ENCODE measurements at regions not wholly inside any gene's neighbourhood (a gene's known extent, or its start where the extent isn't known, plus 50 kb on each side); places are given as distances from the start of the nearest gene placed in this dataset.

DNA sequence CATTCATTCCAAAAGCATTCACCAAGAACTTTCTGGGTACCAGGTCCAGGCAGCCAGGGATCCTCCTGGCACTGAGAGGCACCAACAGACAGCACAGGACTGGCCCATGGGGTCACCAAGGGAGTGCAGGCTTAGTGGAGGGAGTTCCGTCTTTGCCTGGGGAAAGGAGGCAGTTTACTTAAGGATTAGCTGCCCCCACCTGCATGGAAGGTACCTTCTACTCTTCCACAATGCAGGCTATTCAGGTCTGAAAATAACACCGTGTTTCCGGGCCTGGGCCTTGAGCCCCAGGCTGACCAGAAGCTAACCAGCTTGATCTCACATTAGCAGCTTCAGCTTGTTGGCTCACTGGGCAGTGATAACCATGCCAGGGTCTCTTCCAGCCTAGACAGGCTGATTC is 199.4 kb downstream of the FOXA2 start:
- ATAC-seq (no peak), DNase-seq (no peak)
- Histone ChIP-seq H3K4me1 (no peaks in the 10 kb centered on the region), H3K9me3 (no peaks in the 10 kb centered on the region), H3K4me3 (no peak overlapping the region), H3K27me3 (ENCODE audit: insufficient read depth in 3 of 3, low read length in 2 of 3) (peaks cover 0 to 3% (median 0%) of the 10 kb centered on the region in 3 donors), H3K36me3 (ENCODE audit: insufficient read depth in 1 of 2, low read depth in 1 of 2) (no peaks in the 10 kb centered on the region), H3K27ac (no peak overlapping the region)
- TF ChIP-seq, protein P1, sequence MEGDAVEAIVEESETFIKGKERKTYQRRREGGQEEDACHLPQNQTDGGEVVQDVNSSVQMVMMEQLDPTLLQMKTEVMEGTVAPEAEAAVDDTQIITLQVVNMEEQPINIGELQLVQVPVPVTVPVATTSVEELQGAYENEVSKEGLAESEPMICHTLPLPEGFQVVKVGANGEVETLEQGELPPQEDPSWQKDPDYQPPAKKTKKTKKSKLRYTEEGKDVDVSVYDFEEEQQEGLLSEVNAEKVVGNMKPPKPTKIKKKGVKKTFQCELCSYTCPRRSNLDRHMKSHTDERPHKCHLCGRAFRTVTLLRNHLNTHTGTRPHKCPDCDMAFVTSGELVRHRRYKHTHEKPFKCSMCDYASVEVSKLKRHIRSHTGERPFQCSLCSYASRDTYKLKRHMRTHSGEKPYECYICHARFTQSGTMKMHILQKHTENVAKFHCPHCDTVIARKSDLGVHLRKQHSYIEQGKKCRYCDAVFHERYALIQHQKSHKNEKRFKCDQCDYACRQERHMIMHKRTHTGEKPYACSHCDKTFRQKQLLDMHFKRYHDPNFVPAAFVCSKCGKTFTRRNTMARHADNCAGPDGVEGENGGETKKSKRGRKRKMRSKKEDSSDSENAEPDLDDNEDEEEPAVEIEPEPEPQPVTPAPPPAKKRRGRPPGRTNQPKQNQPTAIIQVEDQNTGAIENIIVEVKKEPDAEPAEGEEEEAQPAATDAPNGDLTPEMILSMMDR (IDR thresholded peaks at IDR 0.05): no peak
- 87 to 90% (median 90%) methylated on average over 3 of the region's 3 CpGs for WGBS, 3 donors
- intact Hi-C loops (cut with DNase I): no loop called here

DNA sequence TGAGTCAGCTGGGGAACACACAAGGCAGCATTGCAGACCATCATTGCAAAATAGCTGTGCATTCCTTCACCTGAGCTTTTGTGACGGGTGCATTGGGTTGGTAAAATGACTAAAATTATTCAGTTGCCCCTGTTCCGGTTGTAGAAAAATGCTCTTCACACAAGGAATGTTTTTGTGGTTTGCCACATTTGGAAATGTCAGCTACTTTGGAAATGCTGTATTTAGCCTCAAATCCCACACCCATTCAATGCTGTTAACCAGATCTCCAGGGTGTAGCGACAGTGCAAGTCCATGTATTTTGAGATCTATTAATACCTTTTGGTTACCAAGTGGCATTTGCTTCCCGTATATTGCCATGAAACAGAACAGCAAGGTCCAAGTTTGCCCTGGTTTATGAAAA is 201.2 kb downstream of the FOXA2 start:
- intact Hi-C loops (cut with DNase I): no loop called here
- 61 to 77% (median 65%) methylated on average over 4 of the region's 4 CpGs for WGBS, 3 donors
- Histone ChIP-seq H3K27ac (no peak overlapping the region), H3K36me3 (ENCODE audit: insufficient read depth in 1 of 2, low read depth in 1 of 2) (no peaks in the 10 kb centered on the region), H3K4me1 (no peaks in the 10 kb centered on the region), H3K9me3 (no peaks in the 10 kb centered on the region), H3K4me3 (no peak overlapping the region), H3K27me3 (ENCODE audit: insufficient read depth in 3 of 3, low read length in 2 of 3) (peaks cover 0 to 3% (median 0%) of the 10 kb centered on the region in 3 donors)
- no peak for ATAC-seq
- no peak for DNase-seq
- TF ChIP-seq, protein P1 (IDR thresholded peaks at IDR 0.05): no peak

DNA sequence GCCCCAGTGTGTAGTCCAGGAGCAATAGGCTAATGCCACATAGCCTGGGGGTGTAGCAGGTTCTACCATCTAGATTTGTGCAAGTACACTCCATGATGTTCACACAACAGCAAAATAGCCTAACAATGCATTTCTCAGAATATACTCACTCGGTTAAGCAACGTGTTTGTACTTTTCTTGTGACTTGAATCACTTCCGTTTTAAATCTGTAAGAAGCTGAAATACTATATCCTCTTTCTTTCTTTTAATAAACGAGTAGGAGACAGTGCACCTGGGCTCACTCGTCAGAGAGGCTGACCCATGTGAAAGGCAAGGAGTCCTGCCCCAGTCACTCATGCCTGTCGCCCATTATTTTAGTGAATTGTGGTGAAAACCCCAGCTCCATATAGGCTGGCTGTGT is 201.6 kb downstream of the FOXA2 start:
- intact Hi-C loops (cut with DNase I): no loop called here

DNA sequence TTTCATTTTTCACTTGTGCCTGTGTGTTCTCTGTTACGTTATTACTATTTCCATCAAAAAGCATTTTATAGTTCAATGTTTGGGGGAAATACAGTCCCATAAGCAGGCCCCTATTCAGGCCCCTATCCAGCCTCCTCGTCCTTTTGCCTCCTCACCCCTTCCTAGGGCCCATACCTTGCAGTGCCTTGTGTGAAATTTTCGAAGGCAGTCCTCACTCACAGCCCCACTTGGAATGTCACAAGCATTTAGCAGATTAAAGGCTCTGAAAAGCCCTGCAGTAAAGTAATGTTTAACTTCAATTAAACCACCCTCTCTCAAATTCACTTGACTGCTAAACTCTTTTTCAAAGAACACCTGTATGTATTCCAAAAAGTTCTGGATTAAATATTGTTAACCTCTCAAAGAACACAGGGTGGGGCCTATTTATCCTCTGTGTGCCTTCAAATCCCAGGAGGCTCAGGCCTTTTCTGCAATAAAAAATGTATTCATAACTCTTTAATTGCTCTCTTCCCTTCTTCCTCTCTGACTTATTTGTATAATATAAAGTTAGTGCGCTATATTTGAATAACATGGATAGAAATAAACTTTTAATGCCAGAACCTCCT is 202.5 kb downstream of the FOXA2 start:
- H3K4me3 ChIP-seq: no peak overlapping the region
- no peak overlapping the region for H3K27ac ChIP-seq
- WGBS, 3 donors: 65 to 67% (median 67%) methylated on average over 4 of the region's 4 CpGs
- ATAC-seq: no peak
- intact Hi-C loops (cut with DNase I): no loop called here
- H3K36me3 ChIP-seq (ENCODE audit: insufficient read depth in 1 of 2, low read depth in 1 of 2): no peaks in the 10 kb centered on the region
- no peak for DNase-seq
- TF ChIP-seq, protein P1 (IDR thresholded peaks at IDR 0.05): no peak
- H3K9me3 ChIP-seq: no peaks in the 10 kb centered on the region
- H3K27me3 ChIP-seq (ENCODE audit: insufficient read depth in 3 of 3, low read length in 2 of 3): peaks cover 0 to 3% (median 0%) of the 10 kb centered on the region in 3 donors
- H3K4me1 ChIP-seq: no peaks in the 10 kb centered on the region

More for the DNA sequence above, 201.6 kb downstream of the FOXA2 start:
- Histone ChIP-seq H3K36me3 (ENCODE audit: insufficient read depth in 1 of 2, low read depth in 1 of 2) (no peaks in the 10 kb centered on the region), H3K9me3 (no peaks in the 10 kb centered on the region), H3K27me3 (ENCODE audit: insufficient read depth in 3 of 3, low read length in 2 of 3) (peaks cover 0 to 3% (median 0%) of the 10 kb centered on the region in 3 donors), H3K4me1 (no peaks in the 10 kb centered on the region), H3K4me3 (no peak overlapping the region), H3K27ac (no peak overlapping the region)
- 28 to 39% (median 29%) methylated on average over 6 of the region's 6 CpGs for WGBS, 3 donors
- no peak for DNase-seq
- TF ChIP-seq, protein P1 (IDR thresholded peaks at IDR 0.05): no peak
- ATAC-seq: peak; percentile 49 to 66 (median 62)

DNA sequence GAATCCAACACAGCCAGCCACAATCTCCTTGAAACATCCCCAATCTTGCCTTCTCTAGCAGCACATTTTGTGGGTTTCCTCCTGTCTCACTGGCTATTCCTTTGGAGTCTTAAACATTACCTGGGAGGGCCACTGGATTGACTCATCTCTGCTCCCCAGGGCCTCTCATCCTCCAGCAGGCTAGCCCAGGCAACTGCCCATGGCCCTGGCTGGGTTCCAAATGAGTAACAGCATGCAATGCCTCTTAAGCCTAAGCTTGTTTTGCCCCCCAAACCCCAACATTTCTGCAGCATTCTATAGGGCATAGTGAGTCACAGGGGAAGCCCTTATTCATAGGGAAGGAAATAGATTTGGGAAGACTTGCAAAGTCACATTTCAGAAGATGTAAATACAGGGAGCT is 204.9 kb downstream of the FOXA2 start:
- H3K9me3 ChIP-seq: no peaks in the 10 kb centered on the region
- peaks cover 0 to 3% (median 0%) of the 10 kb centered on the region in 3 donors for H3K27me3 ChIP-seq (ENCODE audit: insufficient read depth in 3 of 3, low read length in 2 of 3)
- ATAC-seq (no peak), DNase-seq (no peak)
- H3K4me3 ChIP-seq: no peak overlapping the region
- TF ChIP-seq, protein P1 (IDR thresholded peaks at IDR 0.05): no peak
- H3K4me1 ChIP-seq: peaks cover 14% of the 10 kb centered on the region
- no peak overlapping the region for H3K27ac ChIP-seq
- H3K36me3 ChIP-seq (ENCODE audit: insufficient read depth in 1 of 2, low read depth in 1 of 2): no peaks in the 10 kb centered on the region
- intact Hi-C loops (cut with DNase I): no loop called here
